ENCODE measurements at regions not wholly inside any gene's neighbourhood (a gene's known extent, or its start where the extent isn't known, plus 50 kb on each side); places are given as distances from the start of the nearest gene placed in this dataset.

DNA sequence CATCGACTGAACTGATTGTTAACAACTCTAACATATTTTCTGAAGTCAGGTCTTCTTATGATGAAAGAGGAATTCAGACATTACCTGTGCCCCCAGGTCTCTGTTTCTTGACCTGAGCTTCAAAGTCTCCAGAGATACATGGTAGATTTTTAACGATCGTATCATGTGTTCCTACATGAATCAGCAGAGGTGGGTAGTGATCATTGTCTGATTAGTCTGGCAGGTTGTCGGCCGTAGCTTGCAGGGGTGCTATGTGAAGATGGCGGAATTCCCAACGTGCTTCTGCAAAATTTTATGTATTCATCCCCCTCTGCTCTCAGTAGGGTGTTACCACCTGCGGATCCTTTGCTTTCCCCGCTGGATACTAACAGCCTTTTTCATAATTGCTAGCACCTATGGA is 581.9 kb downstream of the GATA3 start:
- Histone ChIP-seq H3K9ac (ENCODE audit: low read length) (no peak overlapping the region), H3K27me3 (ENCODE audit: insufficient read depth, low read length) (no peaks in the 10 kb centered on the region), H3K79me2 (ENCODE audit: insufficient read depth, low read length) (no peaks in the 10 kb centered on the region), H3K4me2 (ENCODE audit: low read length) (no peak overlapping the region), H3K4me3 (ENCODE audit: insufficient read depth, low read depth, low read length) (no peak overlapping the region), H3K27ac (ENCODE audit: low read depth, low read length) (no peak overlapping the region), H2AFZ (ENCODE audit: low read depth, low read length) (no peak overlapping the region), H4K20me1 (ENCODE audit: insufficient read depth, low read length) (no peaks in the 10 kb centered on the region), H3K36me3 (ENCODE audit: insufficient read depth, low read length) (no peaks in the 10 kb centered on the region), H3K4me1 (ENCODE audit: insufficient read depth, low read length) (no peaks in the 10 kb centered on the region), H3K9me3 (ENCODE audit: insufficient read depth, low read depth, low read length) (peaks cover under 1% of the 10 kb centered on the region)
- FAIRE-seq (no peak), DNase-seq (ENCODE audit: low read depth) (no peak)
- TF ChIP-seq EZH2 (IDR thresholded peaks at IDR 0.05; ENCODE audit: insufficient read depth, low read length) = no peak
- TF ChIP-seq, protein P1, sequence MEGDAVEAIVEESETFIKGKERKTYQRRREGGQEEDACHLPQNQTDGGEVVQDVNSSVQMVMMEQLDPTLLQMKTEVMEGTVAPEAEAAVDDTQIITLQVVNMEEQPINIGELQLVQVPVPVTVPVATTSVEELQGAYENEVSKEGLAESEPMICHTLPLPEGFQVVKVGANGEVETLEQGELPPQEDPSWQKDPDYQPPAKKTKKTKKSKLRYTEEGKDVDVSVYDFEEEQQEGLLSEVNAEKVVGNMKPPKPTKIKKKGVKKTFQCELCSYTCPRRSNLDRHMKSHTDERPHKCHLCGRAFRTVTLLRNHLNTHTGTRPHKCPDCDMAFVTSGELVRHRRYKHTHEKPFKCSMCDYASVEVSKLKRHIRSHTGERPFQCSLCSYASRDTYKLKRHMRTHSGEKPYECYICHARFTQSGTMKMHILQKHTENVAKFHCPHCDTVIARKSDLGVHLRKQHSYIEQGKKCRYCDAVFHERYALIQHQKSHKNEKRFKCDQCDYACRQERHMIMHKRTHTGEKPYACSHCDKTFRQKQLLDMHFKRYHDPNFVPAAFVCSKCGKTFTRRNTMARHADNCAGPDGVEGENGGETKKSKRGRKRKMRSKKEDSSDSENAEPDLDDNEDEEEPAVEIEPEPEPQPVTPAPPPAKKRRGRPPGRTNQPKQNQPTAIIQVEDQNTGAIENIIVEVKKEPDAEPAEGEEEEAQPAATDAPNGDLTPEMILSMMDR (IDR thresholded peaks at IDR 0.05; ENCODE audit: insufficient read depth, low read depth, low read length) = no peak
- H3K27ac Mint-ChIP-seq (ENCODE audit: unreplicated experiment) = no peak overlapping the region
- H3K36me3 Mint-ChIP-seq (ENCODE audit: low read depth, unreplicated experiment) = no peaks in the 10 kb centered on the region
- H3K27me3 Mint-ChIP-seq (ENCODE audit: low read depth, unreplicated experiment) = no peaks in the 10 kb centered on the region
- no peaks in the 10 kb centered on the region for H3K4me1 Mint-ChIP-seq (ENCODE audit: low read depth, unreplicated experiment)
- peaks cover 5% of the 10 kb centered on the region for H3K9me3 Mint-ChIP-seq (ENCODE audit: unreplicated experiment)
- no peak overlapping the region for H3K4me3 Mint-ChIP-seq (ENCODE audit: unreplicated experiment)

DNA sequence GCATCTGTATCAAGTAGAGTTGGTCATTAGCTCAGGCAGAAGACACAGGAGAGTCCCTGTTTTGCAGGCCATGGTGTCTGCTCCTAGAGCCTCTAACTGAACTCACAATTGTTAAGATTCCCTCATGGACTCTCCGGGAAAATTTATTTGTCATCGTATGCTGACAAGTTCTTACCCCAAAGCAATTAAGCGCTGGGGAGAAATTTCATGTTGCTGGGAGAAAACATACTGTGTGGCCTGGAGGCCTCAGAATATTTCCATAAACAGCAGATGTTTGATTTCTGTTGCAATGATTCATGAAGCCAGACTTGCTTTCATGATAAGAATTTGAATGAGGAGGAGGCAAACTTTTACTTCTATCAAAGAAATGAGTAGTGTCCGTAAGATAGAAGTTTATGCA is 583.2 kb downstream of the GATA3 start:
- Histone ChIP-seq H4K20me1 (ENCODE audit: insufficient read depth, low read length) (no peaks in the 10 kb centered on the region), H3K9ac (ENCODE audit: low read length) (no peak overlapping the region), H3K9me3 (ENCODE audit: insufficient read depth, low read depth, low read length) (peaks cover 3% of the 10 kb centered on the region), H3K4me1 (ENCODE audit: insufficient read depth, low read length) (no peaks in the 10 kb centered on the region), H3K4me3 (ENCODE audit: insufficient read depth, low read depth, low read length) (no peak overlapping the region), H3K27ac (ENCODE audit: low read depth, low read length) (no peak overlapping the region), H3K27me3 (ENCODE audit: insufficient read depth, low read length) (no peaks in the 10 kb centered on the region), H3K79me2 (ENCODE audit: insufficient read depth, low read length) (no peaks in the 10 kb centered on the region), H2AFZ (ENCODE audit: low read depth, low read length) (no peak overlapping the region), H3K36me3 (ENCODE audit: insufficient read depth, low read length) (no peaks in the 10 kb centered on the region), H3K4me2 (ENCODE audit: low read length) (no peak overlapping the region)
- no peaks in the 10 kb centered on the region for H3K4me1 Mint-ChIP-seq (ENCODE audit: low read depth, unreplicated experiment)
- peaks cover 13% of the 10 kb centered on the region for H3K9me3 Mint-ChIP-seq (ENCODE audit: unreplicated experiment)
- H3K36me3 Mint-ChIP-seq (ENCODE audit: low read depth, unreplicated experiment) = no peaks in the 10 kb centered on the region
- FAIRE-seq (no peak), DNase-seq (ENCODE audit: low read depth) (peak; percentile 4)
- no peak overlapping the region for H3K4me3 Mint-ChIP-seq (ENCODE audit: unreplicated experiment)
- H3K27me3 Mint-ChIP-seq (ENCODE audit: low read depth, unreplicated experiment) = no peaks in the 10 kb centered on the region
- TF ChIP-seq, protein P1 (IDR thresholded peaks at IDR 0.05; ENCODE audit: insufficient read depth, low read depth, low read length) = no peak
- no peak for TF ChIP-seq EZH2 (IDR thresholded peaks at IDR 0.05; ENCODE audit: insufficient read depth, low read length)
- H3K27ac Mint-ChIP-seq (ENCODE audit: unreplicated experiment) = no peak overlapping the region

DNA sequence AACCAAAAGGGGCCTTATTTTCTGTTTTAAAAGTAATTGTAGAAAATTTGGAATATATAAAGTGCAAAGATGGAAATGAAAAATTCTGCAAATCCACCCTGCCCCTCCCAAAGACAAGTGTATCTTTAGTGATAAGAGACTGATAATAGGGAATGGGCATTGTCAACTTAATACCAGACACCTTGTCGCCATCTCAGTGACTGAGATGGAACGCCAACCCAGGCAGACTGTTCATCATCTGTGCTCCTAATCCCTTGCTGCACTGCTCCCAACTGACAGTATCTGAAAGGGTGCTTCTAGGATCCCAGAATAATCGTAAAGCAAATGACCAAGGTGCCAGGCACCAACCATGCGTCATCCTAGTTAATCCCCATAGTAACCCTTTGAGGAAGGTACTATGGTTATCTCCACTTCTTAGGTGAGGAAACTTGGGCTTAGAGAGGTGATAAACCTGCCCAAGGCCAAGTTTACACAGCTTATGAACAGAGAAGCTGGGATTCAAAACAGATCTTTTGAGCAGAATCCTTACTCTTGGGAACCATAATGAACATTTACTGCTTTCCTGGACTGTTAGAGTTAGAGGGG is 583.7 kb downstream of the GATA3 start:
- no peak for DNase-seq (ENCODE audit: low read depth)
- TF ChIP-seq, protein P1 (IDR thresholded peaks at IDR 0.05; ENCODE audit: insufficient read depth, low read depth, low read length) = no peak
- no peak for TF ChIP-seq EZH2 (IDR thresholded peaks at IDR 0.05; ENCODE audit: insufficient read depth, low read length)
- H3K27me3 Mint-ChIP-seq (ENCODE audit: low read depth, unreplicated experiment) = no peaks in the 10 kb centered on the region
- Histone ChIP-seq H2AFZ (ENCODE audit: low read depth, low read length) (no peak overlapping the region), H3K4me1 (ENCODE audit: insufficient read depth, low read length) (no peaks in the 10 kb centered on the region), H3K4me2 (ENCODE audit: low read length) (no peak overlapping the region), H3K27me3 (ENCODE audit: insufficient read depth, low read length) (no peaks in the 10 kb centered on the region), H3K9me3 (ENCODE audit: insufficient read depth, low read depth, low read length) (peaks cover 3% of the 10 kb centered on the region), H3K79me2 (ENCODE audit: insufficient read depth, low read length) (no peaks in the 10 kb centered on the region), H3K4me3 (ENCODE audit: insufficient read depth, low read depth, low read length) (no peak overlapping the region), H3K36me3 (ENCODE audit: insufficient read depth, low read length) (no peaks in the 10 kb centered on the region), H3K9ac (ENCODE audit: low read length) (no peak overlapping the region), H4K20me1 (ENCODE audit: insufficient read depth, low read length) (no peaks in the 10 kb centered on the region), H3K27ac (ENCODE audit: low read depth, low read length) (no peak overlapping the region)
- no peaks in the 10 kb centered on the region for H3K36me3 Mint-ChIP-seq (ENCODE audit: low read depth, unreplicated experiment)
- peaks cover 13% of the 10 kb centered on the region for H3K9me3 Mint-ChIP-seq (ENCODE audit: unreplicated experiment)
- H3K4me1 Mint-ChIP-seq (ENCODE audit: low read depth, unreplicated experiment) = no peaks in the 10 kb centered on the region
- H3K27ac Mint-ChIP-seq (ENCODE audit: unreplicated experiment) = no peak overlapping the region
- no peak for FAIRE-seq
- no peak overlapping the region for H3K4me3 Mint-ChIP-seq (ENCODE audit: unreplicated experiment)
